GM19467 (cell line): ENCODE measurements at regions not wholly inside any gene's neighbourhood (a gene's known extent, or its start where the extent isn't known, plus 50 kb on each side); places are given as distances from the start of the nearest gene placed in this dataset.
"Not testable (repeated sequence)": the region's sequence is repeated elsewhere in the genome, so short reads cannot be mapped to it uniquely, and the experiment has no call there.

Experiments
- ATAC-seq: cut with Tn5 transposase; IDR thresholded peaks from one replicate; pipeline ENCODE4 v1.9.1; 2021; ENCODE audit warnings: mild to moderate bottlenecking, moderate library complexity; ENCODE audit not compliant: unreplicated experiment

DNA sequence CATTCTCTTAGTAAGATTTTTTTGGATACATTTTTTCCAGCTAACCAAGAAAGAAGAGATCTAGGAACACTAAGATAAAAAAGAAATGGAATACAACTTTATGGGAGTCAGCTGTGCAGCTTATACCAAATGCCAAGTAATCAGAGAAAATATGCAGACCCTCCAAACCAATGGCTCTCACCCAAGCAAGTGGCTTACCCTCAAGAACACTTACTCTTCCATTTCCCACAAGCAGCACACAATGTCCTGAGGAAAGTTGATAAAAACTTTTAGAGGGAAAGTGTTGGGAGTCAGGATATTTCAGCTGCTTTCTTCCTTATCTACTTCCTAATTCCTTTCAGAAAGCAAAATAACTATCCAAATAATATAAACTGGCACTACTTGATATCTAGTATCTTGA, 631.8 kb downstream of the RWDD3 start:
- no peak for ATAC-seq

- no peak for ATAC-seq
Measured at GRCh38 chr1:95876276-95876675, 642.3 kb downstream of the RWDD3 start.

- no peak for ATAC-seq
Measured at GRCh38 chr1:95879498-95880050, 645.6 kb downstream of the RWDD3 start.

DNA sequence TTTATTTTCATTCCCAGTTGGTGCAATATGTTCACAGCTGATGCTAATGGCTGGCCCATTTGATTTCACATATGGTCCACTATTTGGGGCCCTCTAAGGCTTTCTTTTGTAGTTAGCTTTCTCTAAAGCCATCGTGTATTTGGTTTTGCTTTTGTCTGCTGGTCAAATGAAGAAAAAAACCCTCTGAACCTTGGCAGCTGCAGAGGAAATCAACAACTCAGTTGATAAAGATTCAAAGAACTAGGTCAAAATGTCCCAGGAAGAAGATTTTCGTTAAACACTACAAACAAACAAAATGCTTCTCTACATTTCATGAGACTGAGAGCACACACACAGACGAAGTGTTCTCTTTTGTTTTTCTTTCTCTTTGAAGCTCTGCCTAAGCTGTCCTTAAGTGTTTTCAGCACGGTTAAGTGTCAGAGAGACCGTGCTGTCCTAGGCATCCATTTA, 655.0 kb downstream of the RWDD3 start:
- ATAC-seq, result no peak

GRCh38 chr1:95889400-95889799, 655.4 kb downstream of the RWDD3 start:
- no peak for ATAC-seq

GRCh38 chr1:95893921-95894320, 659.9 kb downstream of the RWDD3 start:
- ATAC-seq, result no peak

GRCh38 chr1:95903060-95903459, 669.0 kb downstream of the RWDD3 start:
- ATAC-seq, result no peak

GRCh38 chr1:95905818-95906395, 671.9 kb downstream of the RWDD3 start:
- ATAC-seq, result no peak

- not testable (repeated sequence) for ATAC-seq
Measured at GRCh38 chr1:95911739-95912138, 677.7 kb downstream of the RWDD3 start.

- ATAC-seq, result no peak
Measured at GRCh38 chr1:95916616-95917015, 682.6 kb downstream of the RWDD3 start.

DNA sequence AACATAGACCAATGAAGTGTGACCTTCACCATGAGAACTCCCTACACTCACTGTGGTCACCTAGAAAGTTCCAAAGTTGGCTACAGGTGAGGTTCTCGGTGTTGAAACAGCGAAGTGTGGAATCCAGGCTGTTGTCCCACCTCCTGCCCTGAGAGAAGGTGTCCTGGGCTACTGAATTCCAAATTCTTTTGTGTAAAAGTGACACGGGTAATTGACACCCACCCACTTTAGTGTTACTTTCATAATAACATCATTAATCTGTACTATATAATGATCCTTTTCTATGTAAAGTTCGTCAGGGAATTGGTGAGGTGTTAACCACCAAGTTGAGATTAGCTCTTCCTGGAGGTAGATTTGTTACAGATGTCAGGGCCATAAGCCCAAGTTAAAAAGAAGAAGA, 690.7 kb downstream of the RWDD3 start:
- no peak for ATAC-seq

- ATAC-seq, result no peak
Measured at GRCh38 chr1:95926331-95926730, 692.3 kb downstream of the RWDD3 start.

- ATAC-seq, result no peak
Measured at GRCh38 chr1:95927061-95927460, 693.1 kb downstream of the RWDD3 start.

DNA sequence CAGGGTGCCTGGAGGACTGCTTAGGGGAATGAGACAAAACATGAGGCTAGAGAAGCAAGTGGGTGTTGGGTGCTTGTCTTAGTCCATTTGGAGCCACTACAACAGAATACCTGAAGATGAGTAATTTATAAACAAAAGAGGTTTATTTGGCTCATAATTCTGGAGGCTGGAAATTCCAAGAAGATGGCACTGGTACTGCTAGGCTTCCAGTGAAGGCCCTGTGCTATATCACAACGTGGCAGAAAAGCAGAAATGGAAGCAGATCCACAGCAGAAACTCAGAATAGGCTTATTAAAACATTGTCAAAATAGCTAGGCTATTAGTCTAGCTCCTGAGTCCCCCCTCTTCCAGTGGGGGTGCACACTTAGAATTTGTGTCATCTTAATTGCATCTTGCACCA, 701.7 kb downstream of the RWDD3 start:
- no peak for ATAC-seq

DNA sequence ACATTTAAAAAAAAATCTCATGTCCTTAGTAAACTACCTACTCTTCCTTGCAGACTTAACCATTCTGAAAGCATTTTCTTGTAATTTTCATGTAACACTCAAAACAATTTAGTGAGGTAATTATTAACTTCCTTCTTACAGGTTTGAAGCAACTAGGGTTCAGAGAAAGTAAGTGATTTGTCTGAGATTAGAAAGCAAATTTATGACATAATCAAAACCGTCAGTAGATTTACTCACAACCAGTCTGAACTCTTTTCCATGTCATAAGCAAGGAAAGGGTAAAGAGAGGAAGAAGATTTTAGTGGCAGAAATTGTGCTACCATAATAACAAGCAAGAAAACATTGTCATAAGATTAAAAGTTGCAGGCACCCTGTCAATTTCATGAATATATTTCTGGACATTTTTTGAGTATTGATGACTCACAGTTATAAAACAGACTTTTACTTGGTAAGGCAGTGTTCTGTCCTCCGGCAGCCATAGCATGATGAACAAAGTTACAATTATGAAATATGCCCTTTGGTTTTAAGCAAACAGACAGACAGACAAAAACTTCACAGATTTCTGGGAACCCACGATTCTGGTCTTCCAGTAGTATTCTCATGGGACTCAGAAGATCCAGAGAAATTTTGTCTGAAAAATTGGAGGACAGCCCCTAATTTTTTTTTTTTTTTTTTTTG, 707.2 kb downstream of the RWDD3 start:
- no peak for ATAC-seq

DNA sequence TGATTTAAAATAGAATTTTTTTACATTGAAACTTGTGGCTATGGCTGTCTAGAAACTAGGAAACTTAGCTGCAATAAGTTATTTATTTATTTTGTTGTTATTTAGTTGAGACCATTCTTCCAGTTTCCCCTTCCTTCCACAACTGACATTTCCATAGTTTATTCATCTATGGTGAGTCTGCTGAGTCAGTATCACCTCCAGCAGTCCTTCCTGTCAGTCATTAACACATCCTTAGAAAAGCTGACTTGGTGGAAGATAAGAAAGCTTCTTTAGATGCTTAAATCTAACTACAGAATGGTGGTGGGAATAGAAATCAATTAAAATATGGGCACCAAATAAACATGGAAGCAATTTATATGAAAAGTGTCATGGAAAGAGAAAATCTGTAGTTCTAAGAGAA, 714.0 kb downstream of the RWDD3 start:
- ATAC-seq, result no peak

GRCh38 chr1:95951371-95952102, 717.5 kb downstream of the RWDD3 start:
- ATAC-seq, result no peak

DNA sequence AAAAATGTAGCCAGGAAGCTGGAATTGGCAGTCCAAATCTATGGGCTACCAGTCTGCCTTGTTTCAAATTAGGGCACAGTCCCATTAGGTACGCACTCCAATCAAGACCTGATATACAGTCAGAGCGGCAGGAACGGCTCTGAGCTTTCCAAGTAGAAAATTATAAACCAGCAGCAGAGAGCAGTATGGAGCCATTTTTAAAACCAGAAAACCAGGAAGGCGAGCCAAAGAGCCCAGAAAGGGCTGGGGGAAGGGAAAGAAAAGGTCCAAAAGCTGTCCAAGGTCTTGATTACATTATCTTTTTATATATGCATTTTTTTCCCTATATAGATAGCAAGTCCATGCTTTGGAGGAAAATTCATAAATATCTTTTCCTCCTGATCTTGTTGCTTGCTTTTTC, 719.0 kb downstream of the RWDD3 start:
- ATAC-seq, result no peak

DNA sequence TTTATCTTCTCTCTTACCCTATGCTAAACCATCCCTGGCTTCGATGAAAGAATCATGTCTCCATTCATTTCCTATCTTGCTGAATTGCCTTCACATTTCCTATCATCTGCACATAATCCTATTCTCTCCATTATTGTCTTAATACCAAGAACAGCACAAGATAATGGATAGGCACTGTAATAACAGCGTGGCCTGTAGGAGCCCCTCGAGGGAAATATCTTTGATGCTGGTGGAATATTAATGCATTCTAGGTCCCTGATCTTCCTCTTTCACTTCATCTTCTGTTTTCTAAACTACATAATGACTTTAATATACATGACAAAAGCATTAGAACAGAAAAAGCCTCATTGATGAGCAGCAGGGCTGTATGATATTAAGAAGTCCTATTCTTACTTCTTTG, 720.6 kb downstream of the RWDD3 start:
- no peak for ATAC-seq

DNA sequence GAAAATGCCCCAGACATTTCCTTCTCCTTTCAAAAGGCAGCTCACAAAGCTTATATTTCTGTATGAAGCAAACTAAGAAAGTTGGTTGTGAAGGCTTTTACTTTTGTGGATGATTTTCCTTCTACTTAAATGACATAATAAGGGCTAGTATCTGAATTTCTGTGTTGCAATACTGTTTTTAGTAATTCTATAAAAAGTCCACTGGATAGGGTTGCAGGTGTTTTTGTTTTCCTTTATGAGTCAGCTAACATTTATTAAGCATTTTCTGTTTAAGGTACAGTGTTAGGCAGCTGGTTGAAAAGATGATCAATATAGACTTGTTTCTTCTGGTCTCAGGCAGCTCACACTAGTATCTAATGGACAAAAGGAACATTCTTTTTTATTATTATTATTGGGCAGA, 722.2 kb downstream of the RWDD3 start:
- ATAC-seq, result no peak

DNA sequence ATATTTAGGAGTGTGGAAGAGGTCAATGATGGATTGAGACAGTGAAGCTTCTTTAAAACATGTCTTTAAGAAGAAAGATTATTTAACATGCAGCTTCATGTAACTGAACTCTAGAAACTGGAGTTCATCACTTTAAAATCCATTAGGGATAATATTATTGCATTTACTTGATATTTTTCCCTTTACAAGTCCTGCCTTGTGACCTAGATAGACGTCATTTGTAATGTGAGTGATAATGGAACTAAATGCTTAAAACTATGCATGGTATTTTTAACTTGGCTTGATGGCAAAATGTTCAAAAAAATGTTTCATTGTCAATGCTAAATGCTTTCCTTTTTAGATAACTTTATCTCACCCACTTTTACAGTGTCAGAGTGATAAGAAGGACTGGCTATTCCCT, 723.7 kb downstream of the RWDD3 start:
- ATAC-seq, result no peak

GRCh38 chr1:95966866-95967265, 732.9 kb downstream of the RWDD3 start:
- ATAC-seq, result no peak
